MM.1S (cell line): ENCODE measurements at regions not wholly inside any gene's neighbourhood (a gene's known extent, or its start where the extent isn't known, plus 50 kb on each side); places are given as distances from the start of the nearest gene placed in this dataset.

Source experiments
- EZH2 ChIP-seq: fragments of 300-600 bp; sonication (generic); optimal IDR thresholded peaks from 2 replicates; pipeline ENCODE3; 2017; ENCODE audit warnings: low read depth, mild to moderate bottlenecking, antibody characterized with exemption, low read length, mixed read lengths
- EZH2phosphoT487 ChIP-seq: fragments of 300-600 bp; sonication (generic); IDR thresholded peaks from 2 replicates; pipeline ENCODE4 v1.6.1; 2018; ENCODE audit warnings: antibody characterized with exemption, low read length
- TF ChIP-seq, protein P1 (sequence below): fragments of 300-600 bp; sonication (generic); IDR thresholded peaks from 2 replicates; pipeline ENCODE4 v1.5.1; 2016; ENCODE audit warnings: antibody characterized with exemption, low read length, mixed read lengths

DNA sequence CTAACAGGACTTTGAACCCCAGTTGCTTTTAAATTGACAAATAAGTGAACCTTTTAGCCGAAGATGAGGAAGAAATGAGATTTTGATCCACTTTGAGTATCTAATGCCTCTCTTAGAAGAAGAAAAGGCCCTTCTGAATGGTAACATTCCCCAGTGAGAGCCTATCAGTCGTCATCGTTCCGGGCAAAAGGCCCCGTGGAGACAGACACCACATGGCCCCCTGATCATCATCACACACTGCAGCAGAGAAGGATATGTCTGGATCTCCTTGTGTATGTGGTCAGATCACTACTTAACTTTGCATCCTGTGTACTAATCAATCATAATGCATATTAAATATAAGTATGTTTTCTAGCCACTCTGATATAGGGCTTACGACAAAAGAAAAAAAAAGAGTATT lies 87.3 kb upstream of the SMYD2 start:
- TF ChIP-seq, protein P1, sequence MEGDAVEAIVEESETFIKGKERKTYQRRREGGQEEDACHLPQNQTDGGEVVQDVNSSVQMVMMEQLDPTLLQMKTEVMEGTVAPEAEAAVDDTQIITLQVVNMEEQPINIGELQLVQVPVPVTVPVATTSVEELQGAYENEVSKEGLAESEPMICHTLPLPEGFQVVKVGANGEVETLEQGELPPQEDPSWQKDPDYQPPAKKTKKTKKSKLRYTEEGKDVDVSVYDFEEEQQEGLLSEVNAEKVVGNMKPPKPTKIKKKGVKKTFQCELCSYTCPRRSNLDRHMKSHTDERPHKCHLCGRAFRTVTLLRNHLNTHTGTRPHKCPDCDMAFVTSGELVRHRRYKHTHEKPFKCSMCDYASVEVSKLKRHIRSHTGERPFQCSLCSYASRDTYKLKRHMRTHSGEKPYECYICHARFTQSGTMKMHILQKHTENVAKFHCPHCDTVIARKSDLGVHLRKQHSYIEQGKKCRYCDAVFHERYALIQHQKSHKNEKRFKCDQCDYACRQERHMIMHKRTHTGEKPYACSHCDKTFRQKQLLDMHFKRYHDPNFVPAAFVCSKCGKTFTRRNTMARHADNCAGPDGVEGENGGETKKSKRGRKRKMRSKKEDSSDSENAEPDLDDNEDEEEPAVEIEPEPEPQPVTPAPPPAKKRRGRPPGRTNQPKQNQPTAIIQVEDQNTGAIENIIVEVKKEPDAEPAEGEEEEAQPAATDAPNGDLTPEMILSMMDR = no peak
- no peak for TF ChIP-seq EZH2
- TF ChIP-seq EZH2phosphoT487 = no peak
